Neural cell (in vitro differentiated cells): ENCODE measurements at regions not wholly inside any gene's neighbourhood (a gene's known extent, or its start where the extent isn't known, plus 50 kb on each side); places are given as distances from the start of the nearest gene placed in this dataset.

Experiments
- H2AFZ ChIP-seq: fragments of 200-600, 300-800 bp; sonication (generic), shearing (Covaris generic); 2 replicates; pipeline ENCODE4 v1.6.0; 2014; ENCODE audit warnings: low read depth, mild to moderate bottlenecking, antibody characterized with exemption, low read length, moderate library complexity
- H3F3A ChIP-seq: fragments of 200-600 bp; shearing (Covaris generic); 2 replicates; pipeline ENCODE4 v1.6.1; 2016; ENCODE audit warnings: mild to moderate bottlenecking, moderate library complexity, mixed read lengths, antibody characterized with exemption, low read length; ENCODE audit not compliant: insufficient read depth, poor library complexity, severe bottlenecking
- H3K27ac ChIP-seq: fragments of 200-600, 300-800 bp; sonication (generic), shearing (Covaris generic); 2 replicates; pipeline ENCODE4 v1.5.1; 2014; ENCODE audit warnings: mild to moderate bottlenecking, low read length, moderate library complexity
- H3K27me3 ChIP-seq: fragments of 300-800, 200-600 bp; sonication (generic), shearing (Covaris generic); 2 replicates; pipeline ENCODE4 v1.6.0; 2014; ENCODE audit warnings: mild to moderate bottlenecking, low read depth, low read length, moderate library complexity; ENCODE audit not compliant: insufficient read depth
- H3K36me3 ChIP-seq: fragments of 300-800, 200-600 bp; sonication (generic), shearing (Covaris generic); 2 replicates; pipeline ENCODE4 v1.5.1; 2014; ENCODE audit warnings: mild to moderate bottlenecking, antibody characterized with exemption, low read length, moderate library complexity; ENCODE audit not compliant: insufficient read depth
- H3K4me2 ChIP-seq: fragments of 300-800, 200-600 bp; sonication (generic), shearing (Covaris generic); 2 replicates; pipeline ENCODE4 v1.6.0; 2014; ENCODE audit warnings: mild to moderate bottlenecking, low read length
- H3K4me3 ChIP-seq: fragments of 300-800, 200-600 bp; sonication (generic), shearing (Covaris generic); 2 replicates; pipeline ENCODE4 v1.5.1; 2014; ENCODE audit warnings: mild to moderate bottlenecking, low read length, moderate library complexity
- H3K79me2 ChIP-seq: fragments of 200-600 bp; shearing (Covaris generic); replicated peaks from 2 replicates; pipeline ENCODE4 v1.6.0; 2014; ENCODE audit warnings: mild to moderate bottlenecking, low read length, moderate library complexity; ENCODE audit not compliant: insufficient read depth
- H3K9ac ChIP-seq: fragments of 300-800, 200-600 bp; sonication (generic), shearing (Covaris generic); 2 replicates; pipeline ENCODE4 v1.6.1; 2016; ENCODE audit warnings: mild to moderate bottlenecking, low read length, mixed read lengths
- H3K9me2 ChIP-seq: fragments of 200-600 bp; shearing (Covaris generic); 2 replicates; pipeline ENCODE4 v1.6.1; 2016; ENCODE audit warnings: mild to moderate bottlenecking, low read length, mixed read lengths; ENCODE audit not compliant: insufficient read depth
- H3K9me3 ChIP-seq: fragments of 200-600, 300-800 bp; sonication (generic), shearing (Covaris generic); 2 replicates; pipeline ENCODE4 v1.6.1; 2016; ENCODE audit warnings: mild to moderate bottlenecking, mixed run types, low read length, moderate library complexity, mixed read lengths
- H4K20me1 ChIP-seq: fragments of 200-600 bp; shearing (Covaris generic); 2 replicates; pipeline ENCODE4 v1.6.1; 2016; ENCODE audit warnings: mild to moderate bottlenecking, mixed run types; ENCODE audit not compliant: insufficient read depth
- EP300 ChIP-seq: fragments of 450-650 bp; conservative IDR thresholded peaks from 2 replicates; pipeline ENCODE4 v1.6.1; 2014; ENCODE audit warnings: antibody characterized with exemption, mild to moderate bottlenecking, moderate library complexity; ENCODE audit not compliant: poor library complexity, severe bottlenecking
- EZH2 ChIP-seq: fragments of 200-600, 300-800 bp; shearing (Covaris generic), sonication (generic); IDR thresholded peaks from 2 replicates; pipeline ENCODE4 v1.6.1; 2014; ENCODE audit warnings: antibody characterized with exemption, low read length, borderline replicate concordance, mild to moderate bottlenecking; ENCODE audit not compliant: insufficient read depth, poor library complexity, severe bottlenecking
- MXI1 ChIP-seq: fragments of 450-650 bp; conservative IDR thresholded peaks from 2 replicates; pipeline ENCODE4 v1.6.1; 2014; ENCODE audit warnings: antibody characterized with exemption, mild to moderate bottlenecking; ENCODE audit not compliant: poor library complexity, severe bottlenecking
- POLR2AphosphoS5 ChIP-seq: IDR thresholded peaks from 2 replicates; pipeline ENCODE4 v1.6.1; 2012
- RAD21 ChIP-seq: fragments of 450-650 bp; conservative IDR thresholded peaks from 2 replicates; pipeline ENCODE4 v1.6.1; 2014; ENCODE audit warnings: antibody characterized with exemption, mild to moderate bottlenecking, moderate library complexity
- REST ChIP-seq: IDR thresholded peaks from 2 replicates; pipeline ENCODE4 v1.6.1; 2012; ENCODE audit warnings: borderline replicate concordance
- SMC3 ChIP-seq: fragments of 450-650 bp; conservative IDR thresholded peaks from 2 replicates; pipeline ENCODE4 v1.6.1; 2014; ENCODE audit warnings: antibody characterized with exemption, mild to moderate bottlenecking, moderate library complexity; ENCODE audit not compliant: poor library complexity
- TAF1 ChIP-seq: IDR thresholded peaks from 2 replicates; pipeline ENCODE4 v1.6.1; 2012; ENCODE audit warnings: low read depth
- TF ChIP-seq, protein P1 (sequence below): fragments of 450-650 bp; IDR thresholded peaks from 2 replicates; pipeline ENCODE4 v1.5.1; 2014; ENCODE audit warnings: antibody characterized with exemption, mild to moderate bottlenecking, moderate library complexity; ENCODE audit not compliant: poor library complexity, severe bottlenecking

DNA sequence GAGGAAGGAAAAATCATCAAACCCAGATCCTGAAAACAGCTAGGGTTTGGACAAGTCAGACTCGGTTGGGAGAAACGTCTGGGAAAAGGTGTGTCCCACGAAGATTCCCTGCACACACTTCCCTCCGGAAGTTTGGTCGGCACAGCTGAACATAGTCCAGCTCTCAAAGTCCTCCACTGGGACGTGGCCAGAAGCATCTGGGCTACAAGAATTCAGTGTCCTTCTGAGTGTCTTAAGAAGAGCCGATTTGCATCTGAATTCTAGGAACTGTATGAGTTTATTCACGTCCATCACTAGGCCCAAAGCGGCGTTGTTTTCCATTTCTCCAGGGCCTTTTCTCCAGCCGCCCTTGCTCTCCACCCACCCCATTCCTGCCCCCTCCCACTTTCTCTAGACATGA lies 109.1 kb downstream of the C17orf67 start:
- Histone ChIP-seq H3K27me3 (no peaks in the 10 kb centered on the region), H3K9ac (no peak overlapping the region)

GRCh38 chr17:56725144-56725543 lies 108.6 kb downstream of the C17orf67 start:
- H3K9ac ChIP-seq: no peak overlapping the region
- H3K36me3 ChIP-seq: no peaks in the 10 kb centered on the region
- H3F3A ChIP-seq: no peaks in the 10 kb centered on the region
- no peaks in the 10 kb centered on the region for H3K9me3 ChIP-seq
- H3K9me2 ChIP-seq: no peaks in the 10 kb centered on the region
- H3K4me2 ChIP-seq: no peak overlapping the region
- no peak overlapping the region for H2AFZ ChIP-seq
- no peaks in the 10 kb centered on the region for H3K27me3 ChIP-seq
- H3K79me2 ChIP-seq: no peaks in the 10 kb centered on the region
- H4K20me1 ChIP-seq: no peaks in the 10 kb centered on the region
- no peak for TF ChIP-seq MXI1
- no peak for TF ChIP-seq EP300
- no peak for TF ChIP-seq EZH2
- no peak for TF ChIP-seq REST
- no peak for TF ChIP-seq RAD21
- TF ChIP-seq, protein P1, sequence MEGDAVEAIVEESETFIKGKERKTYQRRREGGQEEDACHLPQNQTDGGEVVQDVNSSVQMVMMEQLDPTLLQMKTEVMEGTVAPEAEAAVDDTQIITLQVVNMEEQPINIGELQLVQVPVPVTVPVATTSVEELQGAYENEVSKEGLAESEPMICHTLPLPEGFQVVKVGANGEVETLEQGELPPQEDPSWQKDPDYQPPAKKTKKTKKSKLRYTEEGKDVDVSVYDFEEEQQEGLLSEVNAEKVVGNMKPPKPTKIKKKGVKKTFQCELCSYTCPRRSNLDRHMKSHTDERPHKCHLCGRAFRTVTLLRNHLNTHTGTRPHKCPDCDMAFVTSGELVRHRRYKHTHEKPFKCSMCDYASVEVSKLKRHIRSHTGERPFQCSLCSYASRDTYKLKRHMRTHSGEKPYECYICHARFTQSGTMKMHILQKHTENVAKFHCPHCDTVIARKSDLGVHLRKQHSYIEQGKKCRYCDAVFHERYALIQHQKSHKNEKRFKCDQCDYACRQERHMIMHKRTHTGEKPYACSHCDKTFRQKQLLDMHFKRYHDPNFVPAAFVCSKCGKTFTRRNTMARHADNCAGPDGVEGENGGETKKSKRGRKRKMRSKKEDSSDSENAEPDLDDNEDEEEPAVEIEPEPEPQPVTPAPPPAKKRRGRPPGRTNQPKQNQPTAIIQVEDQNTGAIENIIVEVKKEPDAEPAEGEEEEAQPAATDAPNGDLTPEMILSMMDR: no peak
- TF ChIP-seq POLR2AphosphoS5: no peak
- no peak for TF ChIP-seq SMC3
- no peak for TF ChIP-seq TAF1
- no peak overlapping the region for H3K4me3 ChIP-seq
- no peak overlapping the region for H3K27ac ChIP-seq

More for the DNA sequence above, 109.1 kb downstream of the C17orf67 start:
- Histone ChIP-seq H3K9me2 (no peaks in the 10 kb centered on the region), H3K4me2 (no peak overlapping the region), H2AFZ (no peak overlapping the region), H3F3A (no peaks in the 10 kb centered on the region), H3K27ac (no peak overlapping the region), H3K9me3 (no peaks in the 10 kb centered on the region), H3K4me3 (no peak overlapping the region), H3K36me3 (no peaks in the 10 kb centered on the region), H3K79me2 (no peaks in the 10 kb centered on the region), H4K20me1 (no peaks in the 10 kb centered on the region)
- TF ChIP-seq REST: no peak
